ENCODE measurements at regions not wholly inside any gene's neighbourhood (a gene's known extent, or its start where the extent isn't known, plus 50 kb on each side); places are given as distances from the start of the nearest gene placed in this dataset.

DNA sequence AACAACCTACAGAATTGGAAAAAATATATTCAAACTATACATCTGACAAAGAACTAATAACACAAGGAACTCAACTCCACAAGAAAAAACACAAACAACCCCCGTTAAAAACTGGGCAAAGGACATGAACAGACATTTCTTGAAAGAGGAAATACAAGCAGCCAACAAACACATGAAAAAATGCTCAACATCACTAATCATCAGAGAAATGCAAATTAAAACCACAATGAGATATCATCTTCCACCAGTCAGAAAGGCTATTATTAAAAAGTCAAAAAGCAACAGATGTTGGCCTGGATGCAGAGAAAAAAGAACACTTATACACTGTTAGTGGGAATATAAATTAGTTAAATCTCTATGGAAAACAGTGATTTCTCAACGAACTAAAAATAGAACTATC lies 82.6 kb upstream of the CCDC91 start:
- Histone ChIP-seq H3K4me1 (no peaks in the 10 kb centered on the region), H3K4me3 (no peak overlapping the region), H3K9me3 (no peaks in the 10 kb centered on the region), H3K36me3 (no peaks in the 10 kb centered on the region), H3K27me3 (no peaks in the 10 kb centered on the region), H3K27ac (no peak overlapping the region)
- no peak for TF ChIP-seq POLR2AphosphoS5 (IDR thresholded peaks at IDR 0.05)
- TF ChIP-seq POLR2A (IDR thresholded peaks at IDR 0.05): no peak
- TF ChIP-seq EP300 (IDR thresholded peaks at IDR 0.05): no peak
- TF ChIP-seq CTCF (IDR thresholded peaks at IDR 0.05): no peak
- 70 to 78% methylated on average over 2 of the region's 2 CpGs for WGBS, 2 donors
- no peak for DNase-seq
- no peak for ATAC-seq (ENCODE audit: low FRiP score in 2 of 2)

GRCh38 chr12:28108599-28108998 lies 81.7 kb upstream of the CCDC91 start:
- no peak for ATAC-seq (ENCODE audit: low FRiP score in 2 of 2)
- H3K9me3 ChIP-seq: no peaks in the 10 kb centered on the region
- H3K27ac ChIP-seq: no peak overlapping the region
- no peak overlapping the region for H3K4me3 ChIP-seq
- no peak for DNase-seq
- TF ChIP-seq POLR2A (IDR thresholded peaks at IDR 0.05) (no peak), POLR2AphosphoS5 (IDR thresholded peaks at IDR 0.05) (no peak), CTCF (IDR thresholded peaks at IDR 0.05) (no peak), EP300 (IDR thresholded peaks at IDR 0.05) (no peak)
- no peaks in the 10 kb centered on the region for H3K36me3 ChIP-seq
- WGBS, 2 donors: 60 to 74% methylated on average over 1 of the region's 1 CpG
- H3K27me3 ChIP-seq: no peaks in the 10 kb centered on the region
- no peaks in the 10 kb centered on the region for H3K4me1 ChIP-seq

- no peak for ATAC-seq (ENCODE audit: low FRiP score in 2 of 2)
- 53 to 59% methylated on average over 3 of the region's 3 CpGs for WGBS, 2 donors
- no peak for TF ChIP-seq POLR2A (IDR thresholded peaks at IDR 0.05)
- TF ChIP-seq EP300 (IDR thresholded peaks at IDR 0.05): no peak
- no peak for TF ChIP-seq POLR2AphosphoS5 (IDR thresholded peaks at IDR 0.05)
- TF ChIP-seq CTCF (IDR thresholded peaks at IDR 0.05): no peak
Measured at GRCh38 chr12:28110329-28110728, 79.9 kb upstream of the CCDC91 start.

DNA sequence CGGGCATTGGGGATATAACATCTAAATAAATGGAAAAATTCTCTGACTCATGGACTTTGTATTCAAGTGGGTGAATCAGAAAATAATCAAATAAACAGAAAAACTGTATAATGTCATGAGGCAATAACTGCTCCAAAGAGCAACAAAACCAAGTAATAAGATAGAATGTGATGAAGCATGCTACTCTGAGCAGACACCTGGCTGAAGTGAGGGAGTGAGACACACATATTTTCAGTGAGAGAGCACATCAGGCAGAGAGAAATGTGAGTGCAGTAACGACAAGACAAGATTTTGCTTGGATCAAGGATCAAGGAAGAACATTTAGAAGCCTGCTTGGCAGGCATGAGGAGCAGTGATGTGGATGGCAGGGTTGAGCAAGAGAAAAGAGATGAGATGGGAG lies 75.8 kb upstream of the CCDC91 start:
- Histone ChIP-seq H3K9me3 (no peaks in the 10 kb centered on the region), H3K4me1 (no peaks in the 10 kb centered on the region), H3K36me3 (no peaks in the 10 kb centered on the region), H3K4me3 (no peak overlapping the region), H3K27ac (no peak overlapping the region), H3K27me3 (no peaks in the 10 kb centered on the region)
- ATAC-seq (ENCODE audit: low FRiP score in 2 of 2) (no peak), DNase-seq (no peak)
- TF ChIP-seq CTCF (IDR thresholded peaks at IDR 0.05): no peak
- no peak for TF ChIP-seq POLR2A (IDR thresholded peaks at IDR 0.05)
- no peak for TF ChIP-seq EP300 (IDR thresholded peaks at IDR 0.05)
- no peak for TF ChIP-seq POLR2AphosphoS5 (IDR thresholded peaks at IDR 0.05)
- 72 to 86% methylated on average over 2 of the region's 2 CpGs for WGBS, 2 donors

More at GRCh38 chr12:28110329-28110728, 79.9 kb upstream of the CCDC91 start:
- H3K27ac ChIP-seq: no peak overlapping the region
- no peak overlapping the region for H3K4me3 ChIP-seq
- no peak for DNase-seq
- H3K27me3 ChIP-seq: no peaks in the 10 kb centered on the region
- H3K4me1 ChIP-seq: no peaks in the 10 kb centered on the region
- no peaks in the 10 kb centered on the region for H3K9me3 ChIP-seq
- no peaks in the 10 kb centered on the region for H3K36me3 ChIP-seq

- H3K27ac ChIP-seq: no peak overlapping the region
- TF ChIP-seq EP300 (IDR thresholded peaks at IDR 0.05): no peak
- no peak for TF ChIP-seq CTCF (IDR thresholded peaks at IDR 0.05)
- TF ChIP-seq POLR2AphosphoS5 (IDR thresholded peaks at IDR 0.05): no peak
- TF ChIP-seq POLR2A (IDR thresholded peaks at IDR 0.05): no peak
- no peak for ATAC-seq (ENCODE audit: low FRiP score in 2 of 2)
- H3K36me3 ChIP-seq: no peaks in the 10 kb centered on the region
- DNase-seq: no peak
- 75 to 86% methylated on average over 1 of the region's 1 CpG for WGBS, 2 donors
- no peaks in the 10 kb centered on the region for H3K9me3 ChIP-seq
- H3K27me3 ChIP-seq: no peaks in the 10 kb centered on the region
- H3K4me1 ChIP-seq: no peaks in the 10 kb centered on the region
- no peak overlapping the region for H3K4me3 ChIP-seq
Measured at GRCh38 chr12:28121433-28121832, 68.8 kb upstream of the CCDC91 start.

Data from upper lobe of left lung (tissue), 6 donors.